ENCODE measurements at regions not wholly inside any gene's neighbourhood (a gene's known extent, or its start where the extent isn't known, plus 50 kb on each side); places are given as distances from the start of the nearest gene placed in this dataset.
"Not testable (repeated sequence)": the region's sequence is repeated elsewhere in the genome, so short reads cannot be mapped to it uniquely, and the experiment has no call there.

- DNase-seq, result no peak
Measured at GRCh38 chr11:82194521-82194920, 539.1 kb downstream of the FAM181B start.

GRCh38 chr11:82191695-82192094 is 542.0 kb downstream of the FAM181B start:
- DNase-seq, result peak; percentile 87

- no peak for DNase-seq
Measured at GRCh38 chr11:82185925-82186324, 547.7 kb downstream of the FAM181B start.

- no peak for DNase-seq
Measured at GRCh38 chr11:82184966-82185365, 548.7 kb downstream of the FAM181B start.

GRCh38 chr11:82183346-82183745 is 550.3 kb downstream of the FAM181B start:
- no peak for DNase-seq

GRCh38 chr11:82182697-82183096 is 551.0 kb downstream of the FAM181B start:
- not testable (repeated sequence) for DNase-seq

GRCh38 chr11:82181796-82182195 is 551.9 kb downstream of the FAM181B start:
- not testable (repeated sequence) for DNase-seq

- DNase-seq, result no peak
Measured at GRCh38 chr11:82176945-82177344, 556.7 kb downstream of the FAM181B start.

GRCh38 chr11:82176365-82176764 is 557.3 kb downstream of the FAM181B start:
- DNase-seq, result no peak

GRCh38 chr11:82174610-82175009 is 559.1 kb downstream of the FAM181B start:
- DNase-seq, result no peak

- DNase-seq, result no peak
Measured at GRCh38 chr11:82146789-82147188, 586.9 kb downstream of the FAM181B start.

GRCh38 chr11:82118946-82119345 is 614.7 kb downstream of the FAM181B start:
- no peak for DNase-seq

- DNase-seq, result no peak
Measured at GRCh38 chr11:82117362-82117761, 616.3 kb downstream of the FAM181B start.

GRCh38 chr11:82105331-82105998 is 628.2 kb downstream of the FAM181B start:
- no peak for DNase-seq

- DNase-seq, result no peak
Measured at GRCh38 chr11:82092904-82093303, 640.8 kb downstream of the FAM181B start.

- no peak for DNase-seq
Measured at GRCh38 chr11:82089426-82089825, 644.2 kb downstream of the FAM181B start.

GRCh38 chr11:82085493-82085892 is 648.2 kb downstream of the FAM181B start:
- DNase-seq, result no peak

GRCh38 chr11:82082976-82083375 is 650.7 kb downstream of the FAM181B start:
- peak; percentile 66 for DNase-seq

GRCh38 chr11:82080160-82080559 is 653.5 kb downstream of the FAM181B start:
- peak; percentile 76 for DNase-seq

- peak; percentile 79 for DNase-seq
Measured at GRCh38 chr11:82076126-82076525, 657.5 kb downstream of the FAM181B start.

GRCh38 chr11:82059505-82059904 is 674.2 kb downstream of the FAM181B start:
- no peak for DNase-seq

- no peak for DNase-seq
Measured at GRCh38 chr11:82056450-82056849, 677.2 kb downstream of the FAM181B start.

- no peak for DNase-seq
Measured at GRCh38 chr11:82049199-82049598, 684.5 kb downstream of the FAM181B start.

GRCh38 chr11:82047200-82047599 is 686.5 kb downstream of the FAM181B start:
- no peak for DNase-seq

GRCh38 chr11:82046778-82047177 is 686.9 kb downstream of the FAM181B start:
- no peak for DNase-seq
